ENCODE measurements at regions not wholly inside any gene's neighbourhood (a gene's known extent, or its start where the extent isn't known, plus 50 kb on each side); places are given as distances from the start of the nearest gene placed in this dataset.
"Not testable (repeated sequence)": the region's sequence is repeated elsewhere in the genome, so short reads cannot be mapped to it uniquely, and the experiment has no call there.

- POLR2A ChIA-PET; H3K27ac Mint-ChIP-seq; CTCF ChIA-PET; H3K27me3 Mint-ChIP-seq (ENCODE audit: low read depth); H3K4me3 Mint-ChIP-seq; ATAC-seq; H3K4me1 Mint-ChIP-seq; DNase-seq (ENCODE audit: low spot score): not testable (repeated sequence)
- Mint-ChIP-seq H3K36me3 (peaks cover 25% of the 10 kb centered on the region), H3K9me3 (peaks cover 44% of the 10 kb centered on the region)
These were observed 101.1 kb upstream of the PRDX6 start for GRCh38 chr1:173376065-173376464.

DNA sequence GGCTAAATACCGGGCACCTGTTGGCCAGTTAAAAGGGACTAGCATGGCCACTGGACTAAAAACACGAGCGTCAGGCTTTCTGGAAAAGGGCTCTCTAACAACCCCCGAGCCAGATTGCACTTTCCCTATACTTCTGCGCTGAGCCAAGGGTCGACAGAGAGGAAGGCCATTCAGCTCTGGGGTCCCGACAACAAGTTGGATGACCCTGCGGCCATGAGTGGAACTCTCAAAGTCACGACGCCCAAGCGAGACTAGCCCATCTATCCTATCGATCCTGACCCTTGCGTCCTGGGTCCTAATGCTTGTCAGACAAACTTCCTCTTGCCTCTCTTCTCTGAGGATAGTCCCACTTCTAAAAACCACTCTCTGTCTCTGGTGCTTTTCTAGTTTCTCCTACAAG lies 99.9 kb upstream of the PRDX6 start:
- ATAC-seq: no peak
- TF ChIP-seq TEAD1 (CRISPR knock-in tag; IDR thresholded peaks at IDR 0.05) (no peak), FOXP1 (CRISPR knock-in tag; IDR thresholded peaks at IDR 0.05; ENCODE audit: borderline replicate concordance) (no peak), AR (CRISPR knock-in tag; IDR thresholded peaks at IDR 0.05) (no peak), NR3C1 (CRISPR knock-in tag; conservative IDR thresholded peaks at IDR 0.05; ENCODE audit: low read depth) (no peak), CBFB (CRISPR knock-in tag; IDR thresholded peaks at IDR 0.05; ENCODE audit: low read depth) (no peak), FOXJ3 (CRISPR knock-in tag; IDR thresholded peaks at IDR 0.05; ENCODE audit: borderline replicate concordance) (no peak)
- TF ChIP-seq, protein P1, sequence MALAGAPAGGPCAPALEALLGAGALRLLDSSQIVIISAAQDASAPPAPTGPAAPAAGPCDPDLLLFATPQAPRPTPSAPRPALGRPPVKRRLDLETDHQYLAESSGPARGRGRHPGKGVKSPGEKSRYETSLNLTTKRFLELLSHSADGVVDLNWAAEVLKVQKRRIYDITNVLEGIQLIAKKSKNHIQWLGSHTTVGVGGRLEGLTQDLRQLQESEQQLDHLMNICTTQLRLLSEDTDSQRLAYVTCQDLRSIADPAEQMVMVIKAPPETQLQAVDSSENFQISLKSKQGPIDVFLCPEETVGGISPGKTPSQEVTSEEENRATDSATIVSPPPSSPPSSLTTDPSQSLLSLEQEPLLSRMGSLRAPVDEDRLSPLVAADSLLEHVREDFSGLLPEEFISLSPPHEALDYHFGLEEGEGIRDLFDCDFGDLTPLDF (CRISPR knock-in tag; IDR thresholded peaks at IDR 0.05): no peak
- TF ChIP-seq, protein P2, sequence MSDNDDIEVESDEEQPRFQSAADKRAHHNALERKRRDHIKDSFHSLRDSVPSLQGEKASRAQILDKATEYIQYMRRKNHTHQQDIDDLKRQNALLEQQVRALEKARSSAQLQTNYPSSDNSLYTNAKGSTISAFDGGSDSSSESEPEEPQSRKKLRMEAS (CRISPR knock-in tag; IDR thresholded peaks at IDR 0.05): no peak
- no peak overlapping the region for H3K27ac Mint-ChIP-seq
- no peak overlapping the region for H3K4me3 Mint-ChIP-seq
- H3K4me1 Mint-ChIP-seq: no peaks in the 10 kb centered on the region
- peaks cover 52% of the 10 kb centered on the region for H3K9me3 Mint-ChIP-seq
- ChIA-PET CTCF (no interaction called here), POLR2A (no interaction called here)
- peaks cover 28% of the 10 kb centered on the region for H3K36me3 Mint-ChIP-seq
- H3K27me3 Mint-ChIP-seq (ENCODE audit: low read depth): peaks cover 2% of the 10 kb centered on the region; the same call in 1 of the 2 replicates
- DNase-seq (ENCODE audit: low spot score): no peak

- peaks cover 3% of the 10 kb centered on the region; the same call in 1 of the 2 replicates for H3K36me3 Mint-ChIP-seq
- H3K27ac Mint-ChIP-seq: no peak overlapping the region
- no peak overlapping the region for H3K4me3 Mint-ChIP-seq
- peaks cover 14% of the 10 kb centered on the region for H3K9me3 Mint-ChIP-seq
- no peak for DNase-seq (ENCODE audit: low spot score)
- no peaks in the 10 kb centered on the region for H3K4me1 Mint-ChIP-seq
- no peak for TF ChIP-seq ESRRA (CRISPR knock-in tag; IDR thresholded peaks at IDR 0.05; ENCODE audit: borderline replicate concordance)
- no peak for TF ChIP-seq TEAD1 (CRISPR knock-in tag; IDR thresholded peaks at IDR 0.05)
- no peak for TF ChIP-seq HMGA2 (CRISPR knock-in tag; IDR thresholded peaks at IDR 0.05)
- TF ChIP-seq GRHL2 (CRISPR knock-in tag; IDR thresholded peaks at IDR 0.05; ENCODE audit: insufficient replicate concordance, severe bottlenecking): no peak
- TF ChIP-seq, protein P3, sequence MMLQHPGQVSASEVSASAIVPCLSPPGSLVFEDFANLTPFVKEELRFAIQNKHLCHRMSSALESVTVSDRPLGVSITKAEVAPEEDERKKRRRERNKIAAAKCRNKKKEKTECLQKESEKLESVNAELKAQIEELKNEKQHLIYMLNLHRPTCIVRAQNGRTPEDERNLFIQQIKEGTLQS (CRISPR knock-in tag; conservative IDR thresholded peaks at IDR 0.05): no peak
- no peak for TF ChIP-seq ZNF121 (CRISPR knock-in tag; IDR thresholded peaks at IDR 0.05)
- TF ChIP-seq ZNF671 (CRISPR knock-in tag; IDR thresholded peaks at IDR 0.05): no peak
- TF ChIP-seq CREM (CRISPR knock-in tag; IDR thresholded peaks at IDR 0.05): no peak
- TF ChIP-seq CDX4 (CRISPR knock-in tag; IDR thresholded peaks at IDR 0.05; ENCODE audit: borderline replicate concordance): no peak
- TF ChIP-seq SMAD4 (CRISPR knock-in tag; IDR thresholded peaks at IDR 0.05): no peak
- TF ChIP-seq ZNF317 (CRISPR knock-in tag; IDR thresholded peaks at IDR 0.05; ENCODE audit: borderline replicate concordance, low read depth): no peak
- CTCF ChIA-PET: no interaction called here
- H3K27me3 Mint-ChIP-seq (ENCODE audit: low read depth): no peaks in the 10 kb centered on the region
- POLR2A ChIA-PET: no interaction called here
- no peak for ATAC-seq
These were observed 93.8 kb upstream of the PRDX6 start for GRCh38 chr1:173383351-173383750.

All from WTC11 (cell line).